ENCODE measurements at regions not wholly inside any gene's neighbourhood (a gene's known extent, or its start where the extent isn't known, plus 50 kb on each side); places are given as distances from the start of the nearest gene placed in this dataset.

DNA sequence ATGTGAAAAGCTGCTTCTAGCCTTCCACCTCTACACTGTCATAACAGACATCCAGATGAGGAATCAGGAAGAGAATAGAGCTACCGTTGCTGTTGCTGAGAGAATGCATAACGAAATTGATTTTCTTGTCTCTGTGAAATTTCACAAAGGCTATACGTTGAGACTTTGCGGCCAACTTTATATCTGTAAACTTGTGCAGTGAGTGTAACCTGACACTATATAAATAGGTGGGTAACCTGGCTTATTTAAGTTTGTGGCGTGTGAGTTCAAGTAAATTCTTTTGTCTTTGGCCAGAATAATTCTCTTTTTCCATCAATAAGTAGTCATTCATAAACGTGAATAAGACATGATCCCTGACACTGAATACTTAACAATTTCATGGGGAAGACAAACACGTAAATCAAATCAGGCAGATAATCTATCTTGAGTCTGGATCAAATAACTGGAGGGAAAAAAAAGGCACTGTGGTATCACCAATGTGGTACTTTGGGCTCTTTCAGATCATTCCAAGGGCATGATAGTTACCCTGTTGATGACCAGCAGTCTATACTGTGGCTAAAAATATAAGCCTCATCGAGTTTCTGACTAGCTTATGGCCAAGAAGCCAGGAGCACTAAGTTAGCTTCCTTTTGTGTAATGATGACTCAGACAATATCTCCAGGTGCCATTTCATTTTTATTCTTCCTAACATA is 98.2 kb upstream of the RASA1 start:
- TF ChIP-seq EZH2 (IDR thresholded peaks at IDR 0.05; ENCODE audit: low read depth, unreplicated experiment) (no peak), POLR2AphosphoS5 (IDR thresholded peaks at IDR 0.05; ENCODE audit: low read depth) (no peak), NANOG (IDR thresholded peaks at IDR 0.05; ENCODE audit: borderline replicate concordance) (no peak), EZH2phosphoT487 (IDR thresholded peaks at IDR 0.05; ENCODE audit: unreplicated experiment) (no peak), JUNB (IDR thresholded peaks at IDR 0.05; ENCODE audit: unreplicated experiment) (no peak), CREB1 (CRISPR knock-in tag; IDR thresholded peaks at IDR 0.05; ENCODE audit: low read depth) (no peak), ZNF331 (CRISPR knock-in tag; IDR thresholded peaks at IDR 0.05; ENCODE audit: low read depth) (no peak), ZNF114 (CRISPR knock-in tag; IDR thresholded peaks at IDR 0.05) (no peak), STAT1 (IDR thresholded peaks at IDR 0.05; ENCODE audit: unreplicated experiment) (no peak)
- TF ChIP-seq, protein P1, sequence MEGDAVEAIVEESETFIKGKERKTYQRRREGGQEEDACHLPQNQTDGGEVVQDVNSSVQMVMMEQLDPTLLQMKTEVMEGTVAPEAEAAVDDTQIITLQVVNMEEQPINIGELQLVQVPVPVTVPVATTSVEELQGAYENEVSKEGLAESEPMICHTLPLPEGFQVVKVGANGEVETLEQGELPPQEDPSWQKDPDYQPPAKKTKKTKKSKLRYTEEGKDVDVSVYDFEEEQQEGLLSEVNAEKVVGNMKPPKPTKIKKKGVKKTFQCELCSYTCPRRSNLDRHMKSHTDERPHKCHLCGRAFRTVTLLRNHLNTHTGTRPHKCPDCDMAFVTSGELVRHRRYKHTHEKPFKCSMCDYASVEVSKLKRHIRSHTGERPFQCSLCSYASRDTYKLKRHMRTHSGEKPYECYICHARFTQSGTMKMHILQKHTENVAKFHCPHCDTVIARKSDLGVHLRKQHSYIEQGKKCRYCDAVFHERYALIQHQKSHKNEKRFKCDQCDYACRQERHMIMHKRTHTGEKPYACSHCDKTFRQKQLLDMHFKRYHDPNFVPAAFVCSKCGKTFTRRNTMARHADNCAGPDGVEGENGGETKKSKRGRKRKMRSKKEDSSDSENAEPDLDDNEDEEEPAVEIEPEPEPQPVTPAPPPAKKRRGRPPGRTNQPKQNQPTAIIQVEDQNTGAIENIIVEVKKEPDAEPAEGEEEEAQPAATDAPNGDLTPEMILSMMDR (conservative IDR thresholded peaks at IDR 0.05; ENCODE audit: low read depth in 2 of 2), result no peak
- TF ChIP-seq, protein P2, sequence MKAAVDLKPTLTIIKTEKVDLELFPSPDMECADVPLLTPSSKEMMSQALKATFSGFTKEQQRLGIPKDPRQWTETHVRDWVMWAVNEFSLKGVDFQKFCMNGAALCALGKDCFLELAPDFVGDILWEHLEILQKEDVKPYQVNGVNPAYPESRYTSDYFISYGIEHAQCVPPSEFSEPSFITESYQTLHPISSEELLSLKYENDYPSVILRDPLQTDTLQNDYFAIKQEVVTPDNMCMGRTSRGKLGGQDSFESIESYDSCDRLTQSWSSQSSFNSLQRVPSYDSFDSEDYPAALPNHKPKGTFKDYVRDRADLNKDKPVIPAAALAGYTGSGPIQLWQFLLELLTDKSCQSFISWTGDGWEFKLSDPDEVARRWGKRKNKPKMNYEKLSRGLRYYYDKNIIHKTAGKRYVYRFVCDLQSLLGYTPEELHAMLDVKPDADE (IDR thresholded peaks at IDR 0.05), result no peak
- TF ChIP-seq, protein P3, sequence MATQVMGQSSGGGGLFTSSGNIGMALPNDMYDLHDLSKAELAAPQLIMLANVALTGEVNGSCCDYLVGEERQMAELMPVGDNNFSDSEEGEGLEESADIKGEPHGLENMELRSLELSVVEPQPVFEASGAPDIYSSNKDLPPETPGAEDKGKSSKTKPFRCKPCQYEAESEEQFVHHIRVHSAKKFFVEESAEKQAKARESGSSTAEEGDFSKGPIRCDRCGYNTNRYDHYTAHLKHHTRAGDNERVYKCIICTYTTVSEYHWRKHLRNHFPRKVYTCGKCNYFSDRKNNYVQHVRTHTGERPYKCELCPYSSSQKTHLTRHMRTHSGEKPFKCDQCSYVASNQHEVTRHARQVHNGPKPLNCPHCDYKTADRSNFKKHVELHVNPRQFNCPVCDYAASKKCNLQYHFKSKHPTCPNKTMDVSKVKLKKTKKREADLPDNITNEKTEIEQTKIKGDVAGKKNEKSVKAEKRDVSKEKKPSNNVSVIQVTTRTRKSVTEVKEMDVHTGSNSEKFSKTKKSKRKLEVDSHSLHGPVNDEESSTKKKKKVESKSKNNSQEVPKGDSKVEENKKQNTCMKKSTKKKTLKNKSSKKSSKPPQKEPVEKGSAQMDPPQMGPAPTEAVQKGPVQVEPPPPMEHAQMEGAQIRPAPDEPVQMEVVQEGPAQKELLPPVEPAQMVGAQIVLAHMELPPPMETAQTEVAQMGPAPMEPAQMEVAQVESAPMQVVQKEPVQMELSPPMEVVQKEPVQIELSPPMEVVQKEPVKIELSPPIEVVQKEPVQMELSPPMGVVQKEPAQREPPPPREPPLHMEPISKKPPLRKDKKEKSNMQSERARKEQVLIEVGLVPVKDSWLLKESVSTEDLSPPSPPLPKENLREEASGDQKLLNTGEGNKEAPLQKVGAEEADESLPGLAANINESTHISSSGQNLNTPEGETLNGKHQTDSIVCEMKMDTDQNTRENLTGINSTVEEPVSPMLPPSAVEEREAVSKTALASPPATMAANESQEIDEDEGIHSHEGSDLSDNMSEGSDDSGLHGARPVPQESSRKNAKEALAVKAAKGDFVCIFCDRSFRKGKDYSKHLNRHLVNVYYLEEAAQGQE (IDR thresholded peaks at IDR 0.05; ENCODE audit: unreplicated experiment), result no peak

All from GM23338 (cell line).